DND-41 (cell line): ENCODE measurements at regions not wholly inside any gene's neighbourhood (a gene's known extent, or its start where the extent isn't known, plus 50 kb on each side); places are given as distances from the start of the nearest gene placed in this dataset.

Experiments used
- ATAC-seq: fragments of 200-7000 bp; cut with Tn5 transposase; 3 replicates; pipeline ENCODE4 v1.9.1; 2021; ENCODE audit warnings: low read depth; ENCODE audit not compliant: insufficient read depth
- DNase-seq: peaks from one replicate; pipeline ENCODE4 v3.0.0-alpha.2; 2020
- H2AFZ ChIP-seq: 2 replicates; pipeline ENCODE4 v1.6.0; 2012; ENCODE audit warnings: low read depth, low read length
- H3K27ac ChIP-seq: 2 replicates; pipeline ENCODE4 v1.5.1; 2012; ENCODE audit warnings: low read length, inconsistent platforms
- H3K27me3 ChIP-seq: fragments of 200-600 bp; sonication (generic); 2 replicates; pipeline ENCODE4 v1.6.0; 2012; ENCODE audit warnings: low read length, mild to moderate bottlenecking, inconsistent platforms; ENCODE audit not compliant: insufficient read depth, poor library complexity
- H3K36me3 ChIP-seq: 2 replicates; pipeline ENCODE4 v1.5.1; 2012; ENCODE audit warnings: low read length, inconsistent platforms; ENCODE audit not compliant: insufficient read depth
- H3K4me1 ChIP-seq: 2 replicates; pipeline ENCODE4 v1.5.1; 2012; ENCODE audit warnings: mild to moderate bottlenecking, low read length; ENCODE audit not compliant: insufficient read depth
- H3K4me2 ChIP-seq: 2 replicates; pipeline ENCODE4 v1.6.0; 2012; ENCODE audit warnings: mild to moderate bottlenecking, moderate library complexity, low read length, inconsistent platforms; ENCODE audit not compliant: insufficient read depth
- H3K4me3 ChIP-seq, 2 experiments: fragments of 200-600 bp in 1 of 2; shearing (Covaris generic) in 1 of 2; 2 replicates each; pipeline ENCODE4 v1.5.1; 2012 to 2016; ENCODE audit warnings: inconsistent platforms in 2 of 2, low read length in 2 of 2, mild to moderate bottlenecking in 2 of 2, low read depth in 1 of 2, moderate library complexity in 1 of 2
- H3K79me2 ChIP-seq: 2 replicates; pipeline ENCODE4 v1.6.0; 2012; ENCODE audit warnings: low read length, inconsistent platforms; ENCODE audit not compliant: insufficient read depth
- H3K9ac ChIP-seq: 2 replicates; pipeline ENCODE4 v1.6.0; 2012; ENCODE audit warnings: low read depth, mild to moderate bottlenecking, inconsistent platforms, low read length, moderate library complexity
- H3K9me3 ChIP-seq: 2 replicates; pipeline ENCODE4 v1.5.1; 2012; ENCODE audit warnings: low read length, moderate library complexity, mild to moderate bottlenecking, inconsistent platforms; ENCODE audit not compliant: insufficient read depth, severe bottlenecking
- H4K20me1 ChIP-seq: 2 replicates; pipeline ENCODE4 v1.6.0; 2012; ENCODE audit warnings: low read length; ENCODE audit not compliant: insufficient read depth
- CTCF ChIP-seq: IDR thresholded peaks from 2 replicates; pipeline ENCODE4 v1.5.1; 2012; ENCODE audit warnings: borderline replicate concordance, low read length, moderate library complexity, mild to moderate bottlenecking; ENCODE audit not compliant: poor library complexity, severe bottlenecking; ENCODE audit errors: extremely low read depth
- EZH2 ChIP-seq: IDR thresholded peaks from 3 replicates; pipeline ENCODE4 v1.6.1; 2012; ENCODE audit warnings: borderline replicate concordance, low read depth, mild to moderate bottlenecking, moderate library complexity, low read length, inconsistent platforms; ENCODE audit not compliant: severe bottlenecking

- ATAC-seq, result no peak
Observed at GRCh38 chr4:161132715-161133425, 1030.9 kb downstream of the FSTL5 start.

GRCh38 chr4:161121451-161121850 is 1042.3 kb downstream of the FSTL5 start:
- DNase-seq (no peak), ATAC-seq (no peak)
- Histone ChIP-seq H3K27ac (no peak overlapping the region), H3K27me3 (no peaks in the 10 kb centered on the region), H2AFZ (no peak overlapping the region), H3K9me3 (peaks cover 2% of the 10 kb centered on the region), H3K4me1 (no peaks in the 10 kb centered on the region), H3K36me3 (no peaks in the 10 kb centered on the region), H3K9ac (no peak overlapping the region), H3K4me3 (no peak overlapping the region), H4K20me1 (no peaks in the 10 kb centered on the region), H3K79me2 (no peaks in the 10 kb centered on the region), H3K4me2 (no peak overlapping the region)
- TF ChIP-seq CTCF, result no peak
- TF ChIP-seq EZH2, result no peak

More at GRCh38 chr4:161132715-161133425, 1030.9 kb downstream of the FSTL5 start:
- no peak overlapping the region for H3K9ac ChIP-seq
- no peak overlapping the region for H3K4me2 ChIP-seq
- no peak overlapping the region for H3K27ac ChIP-seq
- H3K4me3 ChIP-seq, result no peak overlapping the region
- no peaks in the 10 kb centered on the region for H3K36me3 ChIP-seq
- no peaks in the 10 kb centered on the region for H3K79me2 ChIP-seq
- H2AFZ ChIP-seq, result no peak overlapping the region
- peaks cover 9% of the 10 kb centered on the region for H3K9me3 ChIP-seq
- TF ChIP-seq EZH2, result no peak
- TF ChIP-seq CTCF, result no peak
- no peaks in the 10 kb centered on the region for H3K4me1 ChIP-seq
- H4K20me1 ChIP-seq, result no peaks in the 10 kb centered on the region
- no peaks in the 10 kb centered on the region for H3K27me3 ChIP-seq
- no peak for DNase-seq

- no peak for TF ChIP-seq CTCF
- no peak for TF ChIP-seq EZH2
- H2AFZ ChIP-seq, result no peak overlapping the region
- H3K4me2 ChIP-seq, result no peak overlapping the region
- DNase-seq (no peak), ATAC-seq (no peak)
- no peaks in the 10 kb centered on the region for H3K79me2 ChIP-seq
- H3K4me1 ChIP-seq, result no peaks in the 10 kb centered on the region
- no peak overlapping the region for H3K4me3 ChIP-seq
- no peak overlapping the region for H3K9ac ChIP-seq
- no peaks in the 10 kb centered on the region for H3K27me3 ChIP-seq
- H3K36me3 ChIP-seq, result no peaks in the 10 kb centered on the region
- no peaks in the 10 kb centered on the region for H3K9me3 ChIP-seq
- H3K27ac ChIP-seq, result no peak overlapping the region
- no peaks in the 10 kb centered on the region for H4K20me1 ChIP-seq
Observed at GRCh38 chr4:161101881-161102280, 1061.9 kb downstream of the FSTL5 start.
